ENCODE measurements at regions not wholly inside any gene's neighbourhood (a gene's known extent, or its start where the extent isn't known, plus 50 kb on each side); places are given as distances from the start of the nearest gene placed in this dataset.

- no peak overlapping the region for H3K4me3 ChIP-seq
- H3K36me3 ChIP-seq: no peaks in the 10 kb centered on the region
- TF ChIP-seq POLR2A (IDR thresholded peaks at IDR 0.05) (no peak), CTCF (IDR thresholded peaks at IDR 0.05 in 4 of 5, conservative IDR thresholded peaks at IDR 0.05 in 1 of 5) (no peak)
- intact Hi-C loops (cut with DNase I; ENCODE audit: low total_unique reads) (no loop called here), in situ Hi-C loops (cut with MboI; ENCODE audit: low sequenced_read_pairs in 4 of 4) (no loop called here)
- no peaks in the 10 kb centered on the region for H3K9me3 ChIP-seq
- H3K4me1 ChIP-seq: no peaks in the 10 kb centered on the region
- DNase-seq (no peak), ATAC-seq (no peak)
- H3K27ac ChIP-seq: no peak overlapping the region
- no peaks in the 10 kb centered on the region for H3K27me3 ChIP-seq
These were observed 163.5 kb upstream of the MAP3K1 start for GRCh38 chr5:56651893-56652292.

GRCh38 chr5:56650386-56650785 lies 165.0 kb upstream of the MAP3K1 start:
- TF ChIP-seq POLR2A (IDR thresholded peaks at IDR 0.05) (no peak), CTCF (IDR thresholded peaks at IDR 0.05 in 4 of 5, conservative IDR thresholded peaks at IDR 0.05 in 1 of 5) (no peak)
- ATAC-seq: no peak
- in situ Hi-C loops (cut with MboI; ENCODE audit: low sequenced_read_pairs in 4 of 4) (no loop called here), intact Hi-C loops (cut with DNase I; ENCODE audit: low total_unique reads) (no loop called here)
- no peaks in the 10 kb centered on the region for H3K9me3 ChIP-seq
- H3K4me1 ChIP-seq: no peaks in the 10 kb centered on the region
- no peak for DNase-seq
- no peak overlapping the region for H3K4me3 ChIP-seq
- H3K27me3 ChIP-seq: no peaks in the 10 kb centered on the region
- no peak overlapping the region for H3K27ac ChIP-seq
- H3K36me3 ChIP-seq: no peaks in the 10 kb centered on the region

DNA sequence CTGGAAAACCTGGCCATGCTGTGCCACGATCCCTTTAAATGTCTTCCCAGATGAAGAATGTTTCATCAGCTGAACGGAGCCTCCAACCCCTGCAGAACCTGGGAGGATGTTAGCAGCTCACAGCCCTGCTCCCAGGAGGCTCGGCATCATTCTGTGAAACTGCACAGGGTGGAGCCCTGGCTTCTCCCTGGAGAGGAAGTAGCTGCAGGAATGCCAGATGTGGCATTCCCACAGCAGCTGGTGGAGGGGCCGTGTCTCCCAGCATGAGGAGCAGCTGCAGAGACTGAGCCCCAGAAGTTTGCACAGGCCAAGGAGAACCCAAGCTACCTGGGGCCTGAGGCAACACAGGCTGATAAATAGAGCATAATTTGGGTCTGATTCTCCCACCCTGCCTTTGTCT lies 165.8 kb upstream of the MAP3K1 start:
- Histone ChIP-seq H3K27me3 (no peaks in the 10 kb centered on the region), H3K4me1 (no peaks in the 10 kb centered on the region), H3K36me3 (no peaks in the 10 kb centered on the region), H3K4me3 (no peak overlapping the region), H3K27ac (no peak overlapping the region), H3K9me3 (no peaks in the 10 kb centered on the region)
- ATAC-seq: no peak
- intact Hi-C loops (cut with DNase I; ENCODE audit: low total_unique reads) (no loop called here), in situ Hi-C loops (cut with MboI; ENCODE audit: low sequenced_read_pairs in 4 of 4) (no loop called here)
- TF ChIP-seq CTCF (IDR thresholded peaks at IDR 0.05 in 4 of 5, conservative IDR thresholded peaks at IDR 0.05 in 1 of 5): no peak
- no peak for TF ChIP-seq POLR2A (IDR thresholded peaks at IDR 0.05)
- no peak for DNase-seq

GRCh38 chr5:56648460-56649034 lies 166.8 kb upstream of the MAP3K1 start:
- H3K27me3 ChIP-seq: no peaks in the 10 kb centered on the region
- no peak overlapping the region for H3K4me3 ChIP-seq
- intact Hi-C loops (cut with DNase I; ENCODE audit: low total_unique reads): no loop called here
- no peaks in the 10 kb centered on the region for H3K36me3 ChIP-seq
- no peak for TF ChIP-seq CTCF (IDR thresholded peaks at IDR 0.05 in 4 of 5, conservative IDR thresholded peaks at IDR 0.05 in 1 of 5)
- no peak for TF ChIP-seq POLR2A (IDR thresholded peaks at IDR 0.05)
- H3K27ac ChIP-seq: no peak overlapping the region
- in situ Hi-C loops (cut with MboI; ENCODE audit: low sequenced_read_pairs in 4 of 4): no loop called here
- no peak for DNase-seq
- ATAC-seq: no peak
- H3K9me3 ChIP-seq: no peaks in the 10 kb centered on the region
- no peaks in the 10 kb centered on the region for H3K4me1 ChIP-seq

Measured in gastrocnemius medialis (tissue), 4 donors.